Keratinocyte (primary cell): ENCODE measurements at regions not wholly inside any gene's neighbourhood (a gene's known extent, or its start where the extent isn't known, plus 50 kb on each side); places are given as distances from the start of the nearest gene placed in this dataset.

Experiments used
- DNase-seq: peaks from one replicate; pipeline ENCODE4 v3.0.0-alpha.2; 2011; ENCODE audit warnings: low read depth, missing footprints, low spot score
- FAIRE-seq: peaks from 2 replicates; lab custom pipeline; 2011; peaks lifted over from hg19 to GRCh38; lab: Jason Lieb, UNC
- H2AFZ ChIP-seq: 2 replicates; pipeline ENCODE4 v1.6.0; 2012; ENCODE audit warnings: low read length, control low read depth, inconsistent platforms; ENCODE audit not compliant: control insufficient read depth
- H3K27ac ChIP-seq: 2 replicates; pipeline ENCODE4 v1.5.1; 2011; ENCODE audit warnings: low read length; ENCODE audit not compliant: control insufficient read depth, insufficient read depth
- H3K27me3 ChIP-seq: 3 replicates; pipeline ENCODE4 v1.6.0; 2011; ENCODE audit warnings: low read length; ENCODE audit not compliant: control insufficient read depth, insufficient read depth; ENCODE audit errors: extremely low read depth
- H3K36me3 ChIP-seq, 2 experiments: 2 replicates in 1 of 2; 3 replicates in 1 of 2; pipeline ENCODE4 v1.5.1; 2011; ENCODE audit warnings: low read length in 2 of 2, mild to moderate bottlenecking in 1 of 2; ENCODE audit not compliant: control insufficient read depth in 2 of 2, insufficient read depth in 2 of 2; ENCODE audit errors: extremely low read depth in 1 of 2
- H3K4me1 ChIP-seq: 3 replicates; pipeline ENCODE4 v1.5.1; 2011; ENCODE audit warnings: low read length; ENCODE audit not compliant: control insufficient read depth, insufficient read depth; ENCODE audit errors: extremely low read depth
- H3K4me2 ChIP-seq: 3 replicates; pipeline ENCODE4 v1.6.0; 2011; ENCODE audit warnings: low read depth, low read length; ENCODE audit not compliant: control insufficient read depth, insufficient read depth; ENCODE audit errors: extremely low read depth
- H3K4me3 ChIP-seq, 3 experiments: fragments of 200-600 bp in 1 of 3; sonication (generic) in 1 of 3; 2 replicates in 2 of 3; 3 replicates in 1 of 3; pipeline ENCODE4 v1.5.1; 2011 to 2016; ENCODE audit warnings: low read length in 3 of 3, mild to moderate bottlenecking in 3 of 3, control low read depth in 2 of 3, inconsistent platforms in 1 of 3, low read depth in 1 of 3, mixed read lengths in 1 of 3, mixed run types in 1 of 3, moderate library complexity in 1 of 3; ENCODE audit not compliant: control insufficient read depth in 2 of 3, insufficient read depth in 2 of 3; ENCODE audit errors: extremely low read depth in 1 of 3
- H3K79me2 ChIP-seq: 2 replicates; pipeline ENCODE4 v1.6.0; 2012; ENCODE audit warnings: low read length; ENCODE audit not compliant: control insufficient read depth, insufficient read depth
- H3K9ac ChIP-seq: 3 replicates; pipeline ENCODE4 v1.6.0; 2011; ENCODE audit warnings: low read length; ENCODE audit not compliant: control insufficient read depth, insufficient read depth; ENCODE audit errors: extremely low read depth
- H3K9me1 ChIP-seq: 3 replicates; pipeline ENCODE4 v1.6.0; 2011; ENCODE audit warnings: low read length; ENCODE audit not compliant: control insufficient read depth, insufficient read depth; ENCODE audit errors: extremely low read depth
- H3K9me3 ChIP-seq: 2 replicates; pipeline ENCODE4 v1.5.1; 2012; ENCODE audit warnings: low read depth, low read length; ENCODE audit not compliant: control insufficient read depth
- H4K20me1 ChIP-seq: 3 replicates; pipeline ENCODE4 v1.6.0; 2011; ENCODE audit warnings: low read length; ENCODE audit not compliant: control insufficient read depth, insufficient read depth; ENCODE audit errors: extremely low read depth
- CTCF ChIP-seq, 3 experiments: IDR thresholded peaks in 1 of 3; conservative IDR thresholded peaks in 1 of 3; optimal IDR thresholded peaks in 1 of 3; 2 replicates in 2 of 3; 3 replicates in 1 of 3; pipeline versions ENCODE3 to v1.5.1; 2011; ENCODE audit warnings: low read length in 3 of 3, mild to moderate bottlenecking in 3 of 3, moderate library complexity in 2 of 3, control low read depth in 1 of 3, inconsistent platforms in 1 of 3; ENCODE audit not compliant: insufficient read depth in 2 of 3; ENCODE audit errors: extremely low read depth in 1 of 3
- EZH2 ChIP-seq: IDR thresholded peaks from one replicate; pipeline ENCODE4 v1.6.1; 2012; ENCODE audit warnings: inconsistent platforms, mild to moderate bottlenecking, low read length, moderate library complexity
- dilution Hi-C: fragments of 300-500 bp; cut with MboI; formaldehyde crosslinking; loops from one replicate; pipeline ENCODE4 v1.7.0; 2020; ENCODE audit warnings: low sequenced_read_pairs; ENCODE audit not compliant: extremely low pct_ligation_motif_present

DNA sequence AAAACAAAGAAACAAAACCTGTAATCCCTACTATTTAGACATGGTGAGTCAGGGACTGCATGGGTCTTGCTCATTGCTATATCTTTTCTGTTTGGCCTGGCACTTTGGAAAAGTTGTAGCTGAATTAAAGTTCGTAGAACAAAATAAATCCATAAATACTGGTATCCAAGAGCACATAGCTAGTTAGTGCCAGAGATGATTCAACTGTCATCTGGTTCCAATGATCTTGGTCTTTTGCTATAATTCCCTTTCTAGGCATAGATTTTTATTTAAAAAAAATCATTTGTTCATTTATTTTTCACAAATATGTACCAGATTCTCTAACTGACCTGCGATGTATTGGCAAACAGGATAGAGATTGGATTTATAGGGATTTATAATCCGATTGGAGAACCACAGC lies 1436.1 kb upstream of the GOT2 start:
- Histone ChIP-seq H3K4me1 (no peaks in the 10 kb centered on the region), H3K79me2 (no peaks in the 10 kb centered on the region), H3K27ac (no peak overlapping the region), H3K9ac (no peak overlapping the region), H2AFZ (no peak overlapping the region), H3K4me3 (no peak overlapping the region), H3K27me3 (no peaks in the 10 kb centered on the region), H3K36me3 (no peaks in the 10 kb centered on the region), H3K4me2 (no peak overlapping the region), H3K9me3 (no peaks in the 10 kb centered on the region), H4K20me1 (no peaks in the 10 kb centered on the region), H3K9me1 (no peaks in the 10 kb centered on the region)
- FAIRE-seq (no peak), DNase-seq (no peak)
- TF ChIP-seq EZH2 = no peak
- no peak for TF ChIP-seq CTCF (optimal IDR thresholded peaks at IDR 0.05 in 1 of 3, IDR thresholded peaks at IDR 0.05 in 1 of 3, conservative IDR thresholded peaks at IDR 0.05 in 1 of 3; ENCODE audit: extremely low read depth in 1 of 3, insufficient read depth in 2 of 3, low read length in 3 of 3)
- dilution Hi-C loops = no loop called here

DNA sequence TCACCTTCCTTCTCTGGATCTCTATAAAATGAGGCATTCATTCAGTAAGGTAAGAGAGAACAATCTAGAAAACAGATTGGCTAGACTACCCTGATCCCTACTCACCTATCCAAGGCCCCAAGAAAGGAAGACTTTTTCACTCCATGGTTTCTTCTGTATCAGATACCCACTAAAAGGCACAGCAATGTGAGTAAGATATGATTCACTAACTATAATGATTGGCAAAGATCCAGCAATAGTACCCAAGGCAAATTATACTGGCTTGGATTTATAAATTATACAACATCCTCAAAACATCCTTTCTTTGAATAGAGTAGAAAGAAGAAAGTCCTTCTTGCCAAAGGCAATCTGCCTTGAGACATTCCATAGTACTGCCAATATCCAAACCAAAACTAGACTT lies 1432.0 kb upstream of the GOT2 start:
- TF ChIP-seq EZH2 (no peak), CTCF (optimal IDR thresholded peaks at IDR 0.05 in 1 of 3, IDR thresholded peaks at IDR 0.05 in 1 of 3, conservative IDR thresholded peaks at IDR 0.05 in 1 of 3; ENCODE audit: extremely low read depth in 1 of 3, insufficient read depth in 2 of 3, low read length in 3 of 3) (no peak)
- Histone ChIP-seq H3K79me2 (no peaks in the 10 kb centered on the region), H2AFZ (no peak overlapping the region), H3K4me1 (no peaks in the 10 kb centered on the region), H4K20me1 (no peaks in the 10 kb centered on the region), H3K9me3 (no peaks in the 10 kb centered on the region), H3K36me3 (no peaks in the 10 kb centered on the region), H3K27ac (no peak overlapping the region), H3K4me3 (no peak overlapping the region), H3K9me1 (no peaks in the 10 kb centered on the region), H3K4me2 (no peak overlapping the region), H3K27me3 (no peaks in the 10 kb centered on the region), H3K9ac (no peak overlapping the region)
- FAIRE-seq (no peak), DNase-seq (no peak)
- dilution Hi-C loops = no loop called here
